ENCODE measurements at regions not wholly inside any gene's neighbourhood (a gene's known extent, or its start where the extent isn't known, plus 50 kb on each side); places are given as distances from the start of the nearest gene placed in this dataset.
"Not testable (repeated sequence)": the region's sequence is repeated elsewhere in the genome, so short reads cannot be mapped to it uniquely, and the experiment has no call there.

DNA sequence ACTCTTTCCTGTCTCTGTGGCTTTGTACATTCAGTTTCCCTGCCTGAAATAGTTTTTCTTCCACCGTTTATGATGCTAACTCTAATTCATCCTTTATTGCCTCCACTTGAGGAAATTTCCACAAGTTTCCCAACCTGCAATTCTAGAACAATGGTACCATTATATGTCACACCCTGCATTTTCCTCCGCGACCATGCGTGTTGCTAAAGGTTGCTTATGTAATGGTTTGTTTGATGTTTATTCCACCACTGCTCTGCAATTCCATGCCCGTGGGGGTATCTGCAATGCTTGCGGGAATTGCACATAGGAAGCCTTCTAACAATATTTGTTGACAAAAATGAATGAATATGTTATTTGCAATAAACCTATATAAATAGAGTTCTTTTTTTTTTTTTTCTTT lies 69.5 kb upstream of the ST8SIA6 start:
- intact Hi-C loops (cut with micrococcal nuclease; ENCODE audit: unreplicated experiment), result no loop called here
- no TSS peak for BruUV-seq (replicated peaks)

DNA sequence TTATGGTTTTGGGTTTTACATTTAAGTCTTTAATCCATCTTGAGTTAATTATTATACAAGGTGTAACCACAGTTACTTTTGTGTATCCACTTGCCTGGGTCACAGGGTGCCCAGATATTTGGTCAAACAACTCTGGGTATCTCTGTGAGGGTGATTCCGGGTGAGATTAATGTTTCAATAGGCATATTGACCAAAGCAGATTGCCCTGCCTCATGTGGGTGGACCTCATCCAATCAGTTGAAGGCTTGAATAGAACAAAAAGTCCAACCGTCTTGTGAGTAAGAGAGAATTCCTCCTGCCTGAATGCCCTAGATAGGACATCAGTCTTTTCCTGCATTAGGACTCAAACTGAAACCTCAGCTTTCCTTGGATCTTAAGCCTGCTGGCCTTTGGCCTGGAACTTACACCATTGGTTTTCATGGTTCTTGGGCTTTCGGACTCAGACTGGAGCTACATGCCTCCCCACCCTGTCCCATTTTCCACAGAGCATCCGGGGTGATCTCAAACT lies 68.9 kb upstream of the ST8SIA6 start:
- no peak overlapping the region for H3K4me3 ChIP-seq (ENCODE audit: low read depth, low read length, poor library complexity, severe bottlenecking)
- intact Hi-C loops (cut with micrococcal nuclease; ENCODE audit: unreplicated experiment), result no loop called here
- no peaks in the 10 kb centered on the region for H3K4me1 ChIP-seq (ENCODE audit: insufficient read depth, low read length, poor library complexity, severe bottlenecking)
- H3K79me2 ChIP-seq (ENCODE audit: insufficient read depth, low read depth, low read length), result no peaks in the 10 kb centered on the region
- H3K4me2 ChIP-seq (ENCODE audit: low read length), result no peak overlapping the region
- ChIA-PET CTCF (ENCODE audit: unreplicated experiment) (no interaction called here), POLR2A (no interaction called here)
- no peaks in the 10 kb centered on the region for H4K20me1 ChIP-seq (ENCODE audit: insufficient read depth, low read length)
- BruUV-seq (replicated peaks), result no TSS peak
- H2AFZ ChIP-seq (ENCODE audit: low read length), result no peak overlapping the region
- H3K36me3 ChIP-seq (ENCODE audit: insufficient read depth, low read length), result no peaks in the 10 kb centered on the region
- H3K9me3 ChIP-seq (ENCODE audit: low read length), result no peaks in the 10 kb centered on the region
- TF ChIP-seq, protein P1, sequence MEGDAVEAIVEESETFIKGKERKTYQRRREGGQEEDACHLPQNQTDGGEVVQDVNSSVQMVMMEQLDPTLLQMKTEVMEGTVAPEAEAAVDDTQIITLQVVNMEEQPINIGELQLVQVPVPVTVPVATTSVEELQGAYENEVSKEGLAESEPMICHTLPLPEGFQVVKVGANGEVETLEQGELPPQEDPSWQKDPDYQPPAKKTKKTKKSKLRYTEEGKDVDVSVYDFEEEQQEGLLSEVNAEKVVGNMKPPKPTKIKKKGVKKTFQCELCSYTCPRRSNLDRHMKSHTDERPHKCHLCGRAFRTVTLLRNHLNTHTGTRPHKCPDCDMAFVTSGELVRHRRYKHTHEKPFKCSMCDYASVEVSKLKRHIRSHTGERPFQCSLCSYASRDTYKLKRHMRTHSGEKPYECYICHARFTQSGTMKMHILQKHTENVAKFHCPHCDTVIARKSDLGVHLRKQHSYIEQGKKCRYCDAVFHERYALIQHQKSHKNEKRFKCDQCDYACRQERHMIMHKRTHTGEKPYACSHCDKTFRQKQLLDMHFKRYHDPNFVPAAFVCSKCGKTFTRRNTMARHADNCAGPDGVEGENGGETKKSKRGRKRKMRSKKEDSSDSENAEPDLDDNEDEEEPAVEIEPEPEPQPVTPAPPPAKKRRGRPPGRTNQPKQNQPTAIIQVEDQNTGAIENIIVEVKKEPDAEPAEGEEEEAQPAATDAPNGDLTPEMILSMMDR (conservative IDR thresholded peaks at IDR 0.05; ENCODE audit: low read length), result no peak
- no peak for TF ChIP-seq EZH2phosphoT487 (IDR thresholded peaks at IDR 0.05; ENCODE audit: borderline replicate concordance, low read depth, low read length)
- H3K9me2 ChIP-seq (ENCODE audit: insufficient read depth, low read length), result no peaks in the 10 kb centered on the region
- DNase-seq (ENCODE audit: low spot score), result no peak
- no peak overlapping the region for H3K27ac ChIP-seq (ENCODE audit: low read depth, low read length, poor library complexity, severe bottlenecking)

More for the DNA sequence above, 69.5 kb upstream of the ST8SIA6 start:
- H3K9me3 ChIP-seq (ENCODE audit: low read length), result no peaks in the 10 kb centered on the region
- H3K9me2 ChIP-seq (ENCODE audit: insufficient read depth, low read length), result no peaks in the 10 kb centered on the region
- no peak overlapping the region for H3K27ac ChIP-seq (ENCODE audit: low read depth, low read length, poor library complexity, severe bottlenecking)
- CTCF ChIA-PET (ENCODE audit: unreplicated experiment), result no interaction called here
- no peak for TF ChIP-seq EZH2phosphoT487 (IDR thresholded peaks at IDR 0.05; ENCODE audit: borderline replicate concordance, low read depth, low read length)
- TF ChIP-seq, protein P1 (conservative IDR thresholded peaks at IDR 0.05; ENCODE audit: low read length), result no peak
- no peak overlapping the region for H3K4me2 ChIP-seq (ENCODE audit: low read length)
- H2AFZ ChIP-seq (ENCODE audit: low read length), result no peak overlapping the region
- no peaks in the 10 kb centered on the region for H3K4me1 ChIP-seq (ENCODE audit: insufficient read depth, low read length, poor library complexity, severe bottlenecking)
- POLR2A ChIA-PET, result no interaction called here
- H4K20me1 ChIP-seq (ENCODE audit: insufficient read depth, low read length), result no peaks in the 10 kb centered on the region
- H3K4me3 ChIP-seq (ENCODE audit: low read depth, low read length, poor library complexity, severe bottlenecking), result no peak overlapping the region
- no peaks in the 10 kb centered on the region for H3K79me2 ChIP-seq (ENCODE audit: insufficient read depth, low read depth, low read length)
- no peak for DNase-seq (ENCODE audit: low spot score)
- no peaks in the 10 kb centered on the region for H3K36me3 ChIP-seq (ENCODE audit: insufficient read depth, low read length)

DNA sequence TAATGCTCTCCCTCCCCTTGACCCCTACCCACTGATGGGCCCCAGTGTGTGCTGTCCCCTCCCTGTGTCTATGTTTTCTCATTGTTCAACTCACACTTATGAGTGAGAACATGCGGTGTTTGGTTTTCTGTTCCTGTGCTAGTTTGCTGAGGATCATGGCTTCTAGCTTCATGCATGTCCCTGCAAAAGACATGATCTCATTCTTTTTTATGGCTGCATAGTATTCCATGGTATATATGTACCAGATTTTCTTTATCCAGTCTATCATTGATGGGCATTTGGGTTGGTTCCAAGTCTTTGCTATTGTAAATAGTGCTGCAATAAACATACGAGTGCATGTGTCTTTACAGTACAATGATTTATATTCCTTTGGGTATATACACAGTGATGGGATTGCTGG lies 67.9 kb upstream of the ST8SIA6 start:
- H3K4me2 ChIP-seq (ENCODE audit: low read length); DNase-seq (ENCODE audit: low spot score); H3K4me1 ChIP-seq (ENCODE audit: insufficient read depth, low read length, poor library complexity, severe bottlenecking); H4K20me1 ChIP-seq (ENCODE audit: insufficient read depth, low read length); H3K4me3 ChIP-seq (ENCODE audit: low read depth, low read length, poor library complexity, severe bottlenecking); H3K79me2 ChIP-seq (ENCODE audit: insufficient read depth, low read depth, low read length); CTCF ChIA-PET (ENCODE audit: unreplicated experiment); H3K9me2 ChIP-seq (ENCODE audit: insufficient read depth, low read length); POLR2A ChIA-PET; H3K9me3 ChIP-seq (ENCODE audit: low read length); H3K27ac ChIP-seq (ENCODE audit: low read depth, low read length, poor library complexity, severe bottlenecking); H2AFZ ChIP-seq (ENCODE audit: low read length); intact Hi-C loops (cut with micrococcal nuclease; ENCODE audit: unreplicated experiment); BruUV-seq (replicated peaks); H3K36me3 ChIP-seq (ENCODE audit: insufficient read depth, low read length): not testable (repeated sequence)
